ENCODE measurements at regions not wholly inside any gene's neighbourhood (a gene's known extent, or its start where the extent isn't known, plus 50 kb on each side); places are given as distances from the start of the nearest gene placed in this dataset.
A peak's percentile ranks its signal among the peaks of the same experiment; 100 is the strongest.

- Histone ChIP-seq H3K4me3 (ENCODE audit: low read length) (no peak overlapping the region), H2AFZ (ENCODE audit: low read depth, low read length) (no peak overlapping the region), H3K4me1 (ENCODE audit: low read length) (peaks cover 40% of the 10 kb centered on the region), H4K20me1 (ENCODE audit: insufficient read depth, low read length) (no peaks in the 10 kb centered on the region), H3K27ac (ENCODE audit: low read length) (peak overlapping the region; percentile 3), H3K9ac (ENCODE audit: low read length) (no peak overlapping the region), H3K9me3 (ENCODE audit: insufficient read depth, low read length) (peaks cover 4% of the 10 kb centered on the region; the same call in 1 of the 2 replicates), H3K36me3 (replicated peaks; ENCODE audit: low read depth, low read length) (no peaks in the 10 kb centered on the region), H3K79me2 (ENCODE audit: low read length) (no peaks in the 10 kb centered on the region), H3K4me2 (ENCODE audit: low read length) (no peak overlapping the region), H3K27me3 (ENCODE audit: low read depth, low read length) (no peaks in the 10 kb centered on the region)
- TF ChIP-seq EZH2phosphoT487 (IDR thresholded peaks at IDR 0.05; ENCODE audit: low read depth) = no peak
- TF ChIP-seq, protein P1, sequence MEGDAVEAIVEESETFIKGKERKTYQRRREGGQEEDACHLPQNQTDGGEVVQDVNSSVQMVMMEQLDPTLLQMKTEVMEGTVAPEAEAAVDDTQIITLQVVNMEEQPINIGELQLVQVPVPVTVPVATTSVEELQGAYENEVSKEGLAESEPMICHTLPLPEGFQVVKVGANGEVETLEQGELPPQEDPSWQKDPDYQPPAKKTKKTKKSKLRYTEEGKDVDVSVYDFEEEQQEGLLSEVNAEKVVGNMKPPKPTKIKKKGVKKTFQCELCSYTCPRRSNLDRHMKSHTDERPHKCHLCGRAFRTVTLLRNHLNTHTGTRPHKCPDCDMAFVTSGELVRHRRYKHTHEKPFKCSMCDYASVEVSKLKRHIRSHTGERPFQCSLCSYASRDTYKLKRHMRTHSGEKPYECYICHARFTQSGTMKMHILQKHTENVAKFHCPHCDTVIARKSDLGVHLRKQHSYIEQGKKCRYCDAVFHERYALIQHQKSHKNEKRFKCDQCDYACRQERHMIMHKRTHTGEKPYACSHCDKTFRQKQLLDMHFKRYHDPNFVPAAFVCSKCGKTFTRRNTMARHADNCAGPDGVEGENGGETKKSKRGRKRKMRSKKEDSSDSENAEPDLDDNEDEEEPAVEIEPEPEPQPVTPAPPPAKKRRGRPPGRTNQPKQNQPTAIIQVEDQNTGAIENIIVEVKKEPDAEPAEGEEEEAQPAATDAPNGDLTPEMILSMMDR (IDR thresholded peaks at IDR 0.05; ENCODE audit: low read depth, low read length) = no peak
Measured at GRCh38 chr2:195543063-195543462, 114.0 kb upstream of the SLC39A10 start.

DNA sequence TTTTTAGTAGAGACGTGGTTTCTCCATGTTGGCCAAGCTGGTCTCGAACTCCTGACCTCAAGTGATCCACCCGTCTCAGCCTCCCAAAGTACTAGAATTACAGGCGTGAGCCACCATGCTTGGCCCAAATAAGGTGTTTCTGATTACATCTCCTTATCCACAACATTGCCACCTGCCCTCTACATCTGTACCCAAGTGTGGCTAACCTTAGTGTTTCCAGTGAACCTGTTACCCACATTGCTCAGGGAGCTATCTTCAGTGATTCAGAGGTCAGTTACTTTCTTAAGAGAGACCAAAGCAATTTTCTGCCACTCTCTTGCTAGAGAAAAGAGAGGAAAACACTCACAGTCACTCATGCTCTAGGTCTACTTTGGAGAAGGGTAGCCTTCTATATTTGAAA, 115.0 kb upstream of the SLC39A10 start:
- H4K20me1 ChIP-seq (ENCODE audit: insufficient read depth, low read length) = no peaks in the 10 kb centered on the region
- peaks cover 47% of the 10 kb centered on the region for H3K4me1 ChIP-seq (ENCODE audit: low read length)
- H3K9me3 ChIP-seq (ENCODE audit: insufficient read depth, low read length) = peaks cover 4% of the 10 kb centered on the region; the same call in 1 of the 2 replicates
- no peak overlapping the region for H3K4me2 ChIP-seq (ENCODE audit: low read length)
- no peaks in the 10 kb centered on the region for H3K36me3 ChIP-seq (replicated peaks; ENCODE audit: low read depth, low read length)
- no peaks in the 10 kb centered on the region for H3K27me3 ChIP-seq (ENCODE audit: low read depth, low read length)
- TF ChIP-seq, protein P1 (IDR thresholded peaks at IDR 0.05; ENCODE audit: low read depth, low read length) = no peak
- no peak for TF ChIP-seq EZH2phosphoT487 (IDR thresholded peaks at IDR 0.05; ENCODE audit: low read depth)
- H3K9ac ChIP-seq (ENCODE audit: low read length) = no peak overlapping the region
- no peak overlapping the region for H2AFZ ChIP-seq (ENCODE audit: low read depth, low read length)
- H3K27ac ChIP-seq (ENCODE audit: low read length) = no peak overlapping the region
- H3K4me3 ChIP-seq (ENCODE audit: low read length) = no peak overlapping the region
- no peaks in the 10 kb centered on the region for H3K79me2 ChIP-seq (ENCODE audit: low read length)

GRCh38 chr2:195538937-195539336, 118.1 kb upstream of the SLC39A10 start:
- H3K79me2 ChIP-seq (ENCODE audit: low read length) = no peaks in the 10 kb centered on the region
- H3K4me3 ChIP-seq (ENCODE audit: low read length) = no peak overlapping the region
- no peaks in the 10 kb centered on the region for H4K20me1 ChIP-seq (ENCODE audit: insufficient read depth, low read length)
- no peak overlapping the region for H3K9ac ChIP-seq (ENCODE audit: low read length)
- no peaks in the 10 kb centered on the region for H3K36me3 ChIP-seq (replicated peaks; ENCODE audit: low read depth, low read length)
- peaks cover 4% of the 10 kb centered on the region; the same call in 1 of the 2 replicates for H3K9me3 ChIP-seq (ENCODE audit: insufficient read depth, low read length)
- H3K27ac ChIP-seq (ENCODE audit: low read length) = peak overlapping the region; percentile 26
- TF ChIP-seq, protein P1 (IDR thresholded peaks at IDR 0.05; ENCODE audit: low read depth, low read length) = no peak
- TF ChIP-seq EZH2phosphoT487 (IDR thresholded peaks at IDR 0.05; ENCODE audit: low read depth) = no peak
- no peak overlapping the region for H2AFZ ChIP-seq (ENCODE audit: low read depth, low read length)
- no peaks in the 10 kb centered on the region for H3K27me3 ChIP-seq (ENCODE audit: low read depth, low read length)
- H3K4me2 ChIP-seq (ENCODE audit: low read length) = peak overlapping the region; percentile 13; the same call in 1 of the 2 replicates
- H3K4me1 ChIP-seq (ENCODE audit: low read length) = peaks cover 66% of the 10 kb centered on the region

DNA sequence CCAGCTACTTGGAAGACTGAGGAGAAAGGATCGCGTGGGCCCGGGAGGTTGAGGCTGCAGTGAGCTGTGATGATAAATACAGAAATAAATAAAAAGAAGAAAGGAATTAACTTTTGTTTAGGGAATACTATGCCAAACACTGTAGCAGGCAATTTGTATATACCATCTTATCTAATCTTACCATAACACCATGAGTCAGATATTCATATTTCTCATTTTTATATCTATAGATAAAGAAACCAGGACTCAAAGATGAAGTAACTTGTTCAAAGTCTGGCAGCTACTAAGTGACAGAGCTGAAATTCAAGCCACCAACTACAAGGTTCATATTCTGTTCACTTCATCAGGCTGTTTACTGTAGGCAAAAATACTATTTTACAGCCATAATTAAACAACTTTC, 119.2 kb upstream of the SLC39A10 start:
- Histone ChIP-seq H3K9me3 (ENCODE audit: insufficient read depth, low read length) (peaks cover 4% of the 10 kb centered on the region; the same call in 1 of the 2 replicates), H3K4me2 (ENCODE audit: low read length) (no peak overlapping the region), H4K20me1 (ENCODE audit: insufficient read depth, low read length) (no peaks in the 10 kb centered on the region), H3K4me3 (ENCODE audit: low read length) (no peak overlapping the region), H3K27ac (ENCODE audit: low read length) (no peak overlapping the region), H3K79me2 (ENCODE audit: low read length) (no peaks in the 10 kb centered on the region), H3K4me1 (ENCODE audit: low read length) (peaks cover 66% of the 10 kb centered on the region), H2AFZ (ENCODE audit: low read depth, low read length) (no peak overlapping the region), H3K27me3 (ENCODE audit: low read depth, low read length) (no peaks in the 10 kb centered on the region), H3K36me3 (replicated peaks; ENCODE audit: low read depth, low read length) (no peaks in the 10 kb centered on the region), H3K9ac (ENCODE audit: low read length) (no peak overlapping the region)
- TF ChIP-seq, protein P1 (IDR thresholded peaks at IDR 0.05; ENCODE audit: low read depth, low read length) = no peak
